HG03354 (cell line): ENCODE measurements at regions not wholly inside any gene's neighbourhood (a gene's known extent, or its start where the extent isn't known, plus 50 kb on each side); places are given as distances from the start of the nearest gene placed in this dataset.

Source experiments
- ATAC-seq: cut with Tn5 transposase; IDR thresholded peaks from one replicate; pipeline ENCODE4 v1.9.1; 2021; ENCODE audit warnings: mild to moderate bottlenecking; ENCODE audit not compliant: unreplicated experiment, poor library complexity, severe bottlenecking

DNA sequence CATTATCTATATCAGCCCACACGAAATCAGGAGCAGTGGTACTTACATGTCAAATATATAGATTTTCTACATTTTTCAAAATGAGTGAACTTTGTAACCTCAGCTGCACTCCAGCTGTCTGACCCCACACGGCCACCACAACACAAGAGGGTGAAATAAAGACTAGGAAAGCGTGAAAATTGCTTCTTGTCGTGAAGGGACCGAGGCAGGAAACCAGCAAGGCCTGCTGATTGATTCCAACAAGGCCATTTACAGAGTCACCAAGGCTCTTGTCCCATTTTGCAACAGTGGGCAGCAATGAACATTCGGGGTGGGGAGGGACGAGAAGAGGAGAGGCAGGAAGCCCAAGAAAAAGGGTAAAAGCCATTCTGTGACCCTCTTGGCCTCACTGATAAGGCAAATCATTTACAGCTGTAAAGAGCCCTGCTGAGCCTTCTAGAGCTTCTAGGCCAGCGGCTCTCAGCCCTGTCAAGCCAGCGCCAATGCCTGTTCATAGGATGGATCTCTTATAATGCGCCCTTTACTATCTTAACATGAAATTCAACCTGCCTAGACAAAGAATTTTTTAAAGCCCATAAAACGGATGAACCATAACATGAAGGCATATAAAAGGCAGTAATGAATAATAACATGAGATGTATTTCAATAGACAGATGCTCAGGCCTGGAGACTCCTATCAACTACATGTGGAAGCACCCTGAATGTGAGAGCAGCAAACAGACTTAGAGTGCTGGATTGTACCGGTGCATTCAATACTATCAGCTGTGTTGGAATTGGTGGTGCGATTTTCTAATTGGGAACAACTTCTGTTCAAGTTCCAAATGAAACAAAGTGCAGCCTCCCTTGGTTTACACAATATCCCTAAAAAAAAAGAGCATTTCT, 269.0 kb downstream of the CDCA7 start:
- no peak for ATAC-seq

GRCh38 chr2:173625315-173625714, 270.6 kb downstream of the CDCA7 start:
- ATAC-seq = no peak

GRCh38 chr2:173629076-173629475, 274.4 kb downstream of the CDCA7 start:
- no peak for ATAC-seq

GRCh38 chr2:173630425-173631126, 275.9 kb downstream of the CDCA7 start:
- no peak for ATAC-seq

DNA sequence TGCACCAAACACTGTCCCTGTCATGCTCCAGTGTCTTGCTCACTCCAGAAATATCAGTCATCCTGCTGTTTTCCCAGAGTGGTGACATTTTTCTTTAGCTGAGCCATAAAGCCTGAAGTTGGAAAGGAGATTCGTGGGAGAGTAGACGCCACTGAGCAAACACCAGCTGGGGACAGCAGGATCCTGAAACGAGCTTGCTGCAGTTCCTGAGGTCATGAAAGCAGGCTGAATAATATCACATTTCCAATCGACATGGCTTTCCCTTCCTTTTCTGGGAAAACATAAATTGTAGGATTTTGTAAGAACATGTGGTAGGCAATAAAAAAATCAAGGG, 276.4 kb downstream of the CDCA7 start:
- ATAC-seq = no peak

DNA sequence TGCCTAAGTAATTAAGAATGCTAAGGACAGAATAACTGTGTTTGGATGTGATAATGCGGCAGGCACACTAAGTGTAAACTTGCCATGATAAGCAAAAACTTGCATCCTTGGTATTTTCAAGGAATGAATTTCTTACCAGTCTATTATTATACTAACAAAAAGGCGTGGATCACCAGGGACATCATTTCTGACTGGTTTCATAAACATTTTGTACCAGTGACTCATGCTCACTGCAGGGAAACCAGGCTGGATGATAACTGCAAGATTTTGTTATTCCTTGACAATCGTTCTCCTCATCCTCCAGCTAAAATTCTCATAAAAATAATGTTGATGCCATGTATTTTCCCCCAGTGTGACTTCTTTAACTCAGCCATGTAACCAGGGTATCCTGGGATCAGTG, 289.5 kb downstream of the CDCA7 start:
- ATAC-seq = no peak

- no peak for ATAC-seq
Measured at GRCh38 chr2:173647681-173648311, 293.1 kb downstream of the CDCA7 start.

DNA sequence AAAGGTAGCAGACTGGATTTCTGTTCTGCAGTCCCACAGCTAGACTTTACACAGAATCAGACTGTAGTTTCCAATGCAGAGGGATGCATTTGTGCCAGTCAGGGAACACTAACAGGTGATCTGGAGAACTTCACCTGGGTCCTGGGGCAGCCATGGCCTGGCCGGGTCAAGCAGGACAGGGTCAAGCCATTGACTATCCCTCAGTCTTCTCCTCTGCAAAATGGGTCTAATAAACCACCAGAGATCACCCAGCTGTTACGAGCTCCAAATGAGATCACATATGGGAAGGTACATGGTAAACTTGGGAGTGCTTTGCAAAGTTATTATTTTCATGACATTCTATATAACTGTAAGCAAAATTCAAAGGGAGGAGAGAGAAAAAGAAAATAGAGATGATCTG, 294.1 kb downstream of the CDCA7 start:
- no peak for ATAC-seq

DNA sequence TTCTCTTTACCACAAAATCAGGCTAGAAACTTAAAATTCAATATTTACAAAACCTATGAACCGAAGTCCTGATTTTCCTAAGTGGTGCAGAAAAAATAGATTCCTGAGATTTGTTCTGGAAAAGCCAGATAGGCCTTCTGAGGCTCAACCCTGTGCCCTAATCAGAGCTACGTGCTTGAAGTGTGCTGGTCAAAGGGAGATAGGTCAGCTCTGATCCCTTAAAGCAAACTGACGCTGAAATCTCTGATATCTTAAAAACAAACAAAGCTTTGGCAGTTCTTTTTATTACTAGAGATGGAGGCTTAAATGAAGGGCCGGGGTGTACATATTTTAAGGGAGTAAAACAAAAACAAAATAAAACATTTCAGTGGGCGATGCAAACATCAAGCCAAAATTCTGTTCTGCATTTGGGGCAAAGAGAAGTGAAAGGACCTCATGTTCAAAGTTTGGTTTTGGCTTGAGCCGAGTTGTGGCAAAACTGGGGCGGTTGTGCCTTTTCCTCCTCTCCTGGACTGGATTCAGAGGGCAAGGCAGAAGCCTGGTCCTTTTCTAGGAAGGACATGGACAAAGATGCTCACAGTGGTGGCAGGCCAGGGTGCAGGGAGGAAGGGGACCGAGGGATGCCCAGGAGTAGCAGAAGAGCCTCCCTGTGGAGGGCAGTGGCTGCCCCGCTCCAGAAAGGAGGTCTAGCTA, 295.0 kb downstream of the CDCA7 start:
- ATAC-seq = no peak

GRCh38 chr2:173651891-173652290, 297.2 kb downstream of the CDCA7 start:
- ATAC-seq = no peak

DNA sequence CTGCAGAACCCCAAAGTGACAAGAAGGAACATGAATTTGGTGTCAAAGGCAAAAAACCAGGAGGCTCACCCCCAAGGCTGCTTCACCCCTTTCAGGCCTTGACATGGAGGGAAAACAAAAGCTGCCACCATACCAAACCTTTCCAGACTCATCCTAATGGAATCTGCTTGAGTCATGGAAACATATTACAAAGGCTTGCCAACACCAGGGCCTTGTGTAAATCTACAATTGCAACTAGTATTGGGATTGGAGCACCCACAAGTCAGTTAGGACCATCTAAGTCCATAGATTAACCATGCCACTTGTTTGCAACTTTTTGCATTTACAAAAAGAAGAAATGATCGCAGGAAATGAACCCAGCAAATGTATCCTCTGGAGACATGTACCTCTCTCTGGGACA, 297.6 kb downstream of the CDCA7 start:
- no peak for ATAC-seq

GRCh38 chr2:173652767-173653431, 298.2 kb downstream of the CDCA7 start:
- no peak for ATAC-seq

DNA sequence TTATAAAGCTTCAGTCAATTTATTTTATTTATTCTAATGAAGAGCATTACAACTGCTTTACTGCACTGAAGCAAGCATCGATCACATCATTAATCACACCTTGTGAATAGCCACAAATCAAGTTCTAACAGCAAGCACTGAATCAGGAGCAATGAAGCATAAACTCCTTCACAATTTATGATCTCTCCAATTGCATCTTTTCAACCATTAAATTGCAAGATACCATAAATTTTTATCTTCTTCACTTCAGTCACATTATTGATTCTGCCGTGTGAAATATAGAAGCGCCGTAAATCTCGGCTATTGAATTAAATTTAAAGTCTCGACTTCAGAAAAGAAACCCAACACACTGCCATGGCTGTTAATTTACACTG, 298.7 kb downstream of the CDCA7 start:
- no peak for ATAC-seq

DNA sequence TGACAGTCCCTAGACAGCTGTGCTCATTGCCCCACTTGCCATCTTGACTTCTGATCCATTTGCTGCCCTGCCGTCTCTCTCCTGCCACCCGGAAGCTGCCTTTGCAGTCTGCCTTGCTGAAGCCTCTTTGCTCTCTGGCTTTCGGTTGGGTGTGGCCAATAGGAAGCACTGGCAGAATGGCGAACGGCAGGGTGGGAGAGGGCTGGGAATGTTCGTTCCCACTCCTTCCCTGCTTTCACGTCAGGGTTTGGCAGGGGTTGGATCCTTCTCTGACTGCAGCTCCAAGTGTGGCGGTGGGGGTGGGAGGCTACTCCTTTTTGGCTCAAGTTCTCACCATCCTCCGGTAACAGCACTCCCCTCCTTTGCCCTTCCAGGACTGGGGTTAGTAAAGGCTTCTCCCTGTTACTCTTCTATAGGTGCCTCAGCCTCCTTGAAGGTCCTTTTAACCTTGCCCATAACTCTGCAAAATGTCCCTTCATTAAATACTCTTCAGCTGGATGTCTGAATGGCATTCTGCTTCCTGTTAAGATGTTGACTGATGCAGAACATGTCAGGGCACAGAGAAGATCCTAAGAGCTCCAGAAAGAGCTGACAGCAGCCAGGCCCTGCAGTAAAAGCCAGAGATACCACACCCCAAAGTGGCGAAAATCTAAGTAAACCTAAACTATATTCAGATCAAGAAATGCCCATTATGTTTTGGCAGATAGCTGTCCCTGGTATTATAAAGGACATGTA, 299.7 kb downstream of the CDCA7 start:
- ATAC-seq = no peak

DNA sequence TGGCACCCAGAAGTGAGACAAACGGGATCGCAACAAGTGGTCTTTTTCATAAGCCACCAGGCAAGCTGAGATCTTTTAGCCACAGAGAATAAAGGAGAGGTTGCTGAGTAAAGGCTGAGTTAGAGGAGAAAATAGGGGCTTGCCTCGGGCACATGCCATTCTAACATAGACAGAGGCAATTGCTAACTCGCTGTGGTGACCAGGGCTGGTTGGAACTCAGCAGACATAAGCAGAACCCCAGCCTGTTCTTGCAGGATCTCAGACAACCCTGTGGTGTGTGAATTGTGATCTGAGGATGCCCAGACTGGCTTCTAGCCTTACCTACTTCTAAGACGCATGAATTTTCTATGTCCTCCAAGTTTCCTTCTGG, 300.2 kb downstream of the CDCA7 start:
- no peak for ATAC-seq

DNA sequence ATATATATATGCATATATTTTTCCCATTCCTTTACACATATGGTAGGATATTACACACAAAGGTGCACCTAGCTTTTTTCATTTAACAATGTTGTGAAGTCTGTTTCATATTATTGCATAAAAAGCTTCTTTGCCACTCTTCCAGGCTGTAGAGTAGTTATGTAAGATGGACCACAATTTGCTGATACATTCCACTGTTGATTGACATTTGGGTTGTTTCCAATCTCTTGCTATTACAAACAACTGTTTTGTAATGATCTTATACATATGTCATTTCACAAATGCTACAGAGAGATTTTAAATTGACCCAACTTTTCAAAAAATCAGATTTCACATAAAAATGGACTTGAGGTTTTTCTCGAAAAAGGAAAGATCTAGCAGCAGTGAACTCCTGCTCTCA, 301.4 kb downstream of the CDCA7 start:
- no peak for ATAC-seq

- no peak for ATAC-seq
Measured at GRCh38 chr2:173657996-173658717, 303.5 kb downstream of the CDCA7 start.

- ATAC-seq = no peak
Measured at GRCh38 chr2:173658946-173659371, 304.3 kb downstream of the CDCA7 start.

DNA sequence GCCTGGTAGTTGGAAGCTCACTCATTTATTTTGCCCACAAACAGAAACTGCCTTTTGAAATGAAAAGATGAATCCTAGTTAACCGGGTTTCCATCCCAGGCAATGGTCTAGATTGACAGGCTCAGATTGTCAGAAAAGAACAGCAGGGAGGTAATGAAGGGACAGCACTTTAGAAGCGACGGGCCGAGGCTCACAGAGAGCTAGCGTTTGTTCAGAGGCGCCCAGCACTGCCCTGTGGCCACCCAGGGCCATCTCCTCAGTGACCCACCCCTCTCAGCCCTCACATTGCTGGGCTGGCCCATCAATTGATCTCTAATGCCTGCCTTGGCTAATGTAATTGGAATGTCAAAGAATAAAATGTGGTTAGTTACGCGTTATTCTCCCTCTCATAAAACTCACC, 304.8 kb downstream of the CDCA7 start:
- no peak for ATAC-seq
